ENCODE measurements at regions not wholly inside any gene's neighbourhood (a gene's known extent, or its start where the extent isn't known, plus 50 kb on each side); places are given as distances from the start of the nearest gene placed in this dataset.

DNA sequence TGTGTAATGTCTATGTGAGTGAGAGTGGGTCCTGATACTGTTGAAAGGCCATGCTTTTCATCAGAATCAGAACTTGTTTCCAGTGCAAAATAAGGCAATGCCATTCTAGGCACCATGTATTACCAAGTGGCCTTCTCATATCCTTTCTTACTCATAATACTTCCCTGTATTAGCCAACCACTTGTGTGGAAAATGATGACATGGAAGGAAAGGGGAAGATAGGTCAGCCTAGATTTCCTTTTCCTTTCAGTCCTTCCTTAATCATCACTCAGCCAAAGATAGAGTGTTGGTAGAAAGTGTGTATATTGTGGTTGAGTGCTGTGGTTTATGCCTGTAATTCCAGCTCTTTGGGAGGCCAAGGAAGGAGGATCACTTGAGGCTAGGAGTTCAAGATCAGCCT lies 158.6 kb upstream of the PREP start:
- no peak for TF ChIP-seq POLR2AphosphoS5 (IDR thresholded peaks at IDR 0.05; ENCODE audit: low read depth, low read length)
- no peak for TF ChIP-seq POLR2A (IDR thresholded peaks at IDR 0.05; ENCODE audit: low read depth, low read length)
- no peak for TF ChIP-seq TAF1 (IDR thresholded peaks at IDR 0.05; ENCODE audit: borderline replicate concordance, low read depth, low read length)

All from GM12892 (cell line).